ENCODE measurements at regions not wholly inside any gene's neighbourhood (a gene's known extent, or its start where the extent isn't known, plus 50 kb on each side); places are given as distances from the start of the nearest gene placed in this dataset.
A peak's percentile ranks its signal among the peaks of the same experiment; 100 is the strongest.

DNA sequence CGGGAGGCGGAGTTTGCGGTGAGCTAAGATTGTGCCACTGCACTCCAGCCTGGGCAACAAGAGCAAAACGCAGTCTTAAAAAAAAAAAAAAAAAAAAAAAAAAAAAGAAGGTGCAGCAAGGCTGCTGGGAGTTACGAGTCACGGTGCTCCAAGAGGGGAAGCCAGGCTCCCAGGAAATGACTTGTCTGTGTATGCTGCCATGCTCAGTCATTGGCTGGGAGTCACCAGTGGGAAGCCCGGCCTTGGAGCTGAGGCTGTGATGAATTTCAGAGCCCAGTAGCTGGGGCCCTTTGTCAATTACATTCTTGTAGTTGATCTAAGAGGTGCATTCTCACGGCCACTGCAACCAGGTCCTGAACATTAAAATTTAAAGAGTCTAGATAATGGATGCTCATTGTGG lies 1105.1 kb upstream of the TENM3 start:
- DNase-seq (no peak), ATAC-seq (no peak)
- TF ChIP-seq, protein P1, sequence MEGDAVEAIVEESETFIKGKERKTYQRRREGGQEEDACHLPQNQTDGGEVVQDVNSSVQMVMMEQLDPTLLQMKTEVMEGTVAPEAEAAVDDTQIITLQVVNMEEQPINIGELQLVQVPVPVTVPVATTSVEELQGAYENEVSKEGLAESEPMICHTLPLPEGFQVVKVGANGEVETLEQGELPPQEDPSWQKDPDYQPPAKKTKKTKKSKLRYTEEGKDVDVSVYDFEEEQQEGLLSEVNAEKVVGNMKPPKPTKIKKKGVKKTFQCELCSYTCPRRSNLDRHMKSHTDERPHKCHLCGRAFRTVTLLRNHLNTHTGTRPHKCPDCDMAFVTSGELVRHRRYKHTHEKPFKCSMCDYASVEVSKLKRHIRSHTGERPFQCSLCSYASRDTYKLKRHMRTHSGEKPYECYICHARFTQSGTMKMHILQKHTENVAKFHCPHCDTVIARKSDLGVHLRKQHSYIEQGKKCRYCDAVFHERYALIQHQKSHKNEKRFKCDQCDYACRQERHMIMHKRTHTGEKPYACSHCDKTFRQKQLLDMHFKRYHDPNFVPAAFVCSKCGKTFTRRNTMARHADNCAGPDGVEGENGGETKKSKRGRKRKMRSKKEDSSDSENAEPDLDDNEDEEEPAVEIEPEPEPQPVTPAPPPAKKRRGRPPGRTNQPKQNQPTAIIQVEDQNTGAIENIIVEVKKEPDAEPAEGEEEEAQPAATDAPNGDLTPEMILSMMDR (IDR thresholded peaks at IDR 0.05) = no peak
- TF ChIP-seq POLR2A (IDR thresholded peaks at IDR 0.05) = no peak
- H3K27ac ChIP-seq = no peak overlapping the region
- WGBS, 2 donors = 76 to 81% methylated on average over 8 of the region's 8 CpGs
- no peaks in the 10 kb centered on the region for H3K4me1 ChIP-seq
- H3K27me3 ChIP-seq = no peaks in the 10 kb centered on the region
- H3K9me3 ChIP-seq = no peaks in the 10 kb centered on the region
- intact Hi-C loops (cut with DNase I) = no loop called here
- H3K4me3 ChIP-seq = no peak overlapping the region
- no peaks in the 10 kb centered on the region for H3K36me3 ChIP-seq (replicated peaks in 1 of 2; ENCODE audit: insufficient read depth in 1 of 2, low read depth in 2 of 2)

DNA sequence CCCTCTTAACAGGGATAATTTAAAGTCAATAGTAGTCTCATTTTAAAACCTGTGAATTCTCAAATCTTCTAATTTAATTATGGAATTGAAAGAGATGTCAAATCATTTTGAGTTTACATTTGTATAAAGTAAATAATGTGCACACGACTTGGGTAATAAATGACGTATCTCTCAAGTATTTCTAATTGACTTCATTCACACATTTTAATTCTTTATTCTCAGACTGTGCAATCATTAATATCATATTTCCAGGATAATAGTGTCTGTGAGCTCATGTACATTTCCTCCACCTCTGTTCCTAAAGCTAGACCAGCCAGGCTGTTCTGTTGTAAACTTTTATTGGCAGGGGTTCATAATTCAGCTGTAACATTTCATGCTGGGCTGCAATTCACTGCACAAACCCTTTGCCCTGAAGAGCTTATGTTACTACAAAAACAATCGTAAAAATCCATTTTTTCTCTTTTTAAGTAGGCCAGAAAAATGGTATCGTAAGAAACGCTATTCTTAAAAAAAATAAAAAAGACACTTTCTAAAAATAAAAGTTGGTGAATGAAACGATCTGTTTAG lies 1103.1 kb upstream of the TENM3 start:
- H3K4me3 ChIP-seq = no peak overlapping the region
- no peak overlapping the region for H3K27ac ChIP-seq
- H3K27me3 ChIP-seq = no peaks in the 10 kb centered on the region
- intact Hi-C loops (cut with DNase I) = no loop called here
- TF ChIP-seq, protein P1 (IDR thresholded peaks at IDR 0.05) = no peak
- TF ChIP-seq POLR2A (IDR thresholded peaks at IDR 0.05) = no peak
- H3K9me3 ChIP-seq = no peaks in the 10 kb centered on the region
- no peak for DNase-seq
- 35 to 40% methylated on average over 6 of the region's 6 CpGs for WGBS, 2 donors
- no peaks in the 10 kb centered on the region for H3K36me3 ChIP-seq (replicated peaks in 1 of 2; ENCODE audit: insufficient read depth in 1 of 2, low read depth in 2 of 2)
- no peak for ATAC-seq
- no peaks in the 10 kb centered on the region for H3K4me1 ChIP-seq

DNA sequence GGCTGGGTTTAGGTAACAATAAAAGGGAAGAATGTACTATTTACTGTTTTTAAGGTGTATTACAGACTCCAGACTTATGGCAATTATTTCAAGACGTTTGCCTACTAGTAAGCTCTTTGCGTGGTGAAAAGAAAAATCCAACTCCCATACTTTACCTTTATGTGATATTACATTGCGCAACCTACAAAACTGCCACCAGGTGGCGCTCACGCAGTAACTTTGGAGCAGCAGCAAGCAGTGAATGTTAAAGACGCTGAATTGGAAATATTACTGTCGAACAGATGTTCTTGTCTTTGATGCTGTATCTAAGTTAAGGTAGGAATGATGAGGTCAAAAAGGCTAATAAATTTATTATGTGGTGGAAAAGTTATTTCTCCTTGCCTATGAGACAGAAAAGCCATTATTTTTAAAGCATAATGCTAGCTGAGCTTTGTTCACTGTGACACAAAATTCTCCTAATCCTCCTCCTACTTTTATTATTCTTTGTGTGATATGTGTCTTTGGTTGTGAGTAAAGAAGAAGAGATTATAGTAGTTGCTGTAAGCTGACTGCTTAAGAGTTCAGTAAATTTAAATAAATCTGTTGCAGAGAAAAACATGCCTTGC lies 1099.8 kb upstream of the TENM3 start:
- TF ChIP-seq, protein P1 (IDR thresholded peaks at IDR 0.05) = peak; percentile 74 to 92 (median 80)
- no peak for TF ChIP-seq POLR2A (IDR thresholded peaks at IDR 0.05)
- no peaks in the 10 kb centered on the region for H3K27me3 ChIP-seq
- no peaks in the 10 kb centered on the region for H3K9me3 ChIP-seq
- ATAC-seq (peak; percentile 75), DNase-seq (peak; percentile 75 to 84 (median 78))
- H3K36me3 ChIP-seq (replicated peaks in 1 of 2; ENCODE audit: insufficient read depth in 1 of 2, low read depth in 2 of 2) = no peaks in the 10 kb centered on the region
- WGBS, 2 donors = 1% methylated on average over 7 of the region's 7 CpGs
- intact Hi-C loops (cut with DNase I) = no loop called here
- H3K4me1 ChIP-seq = no peaks in the 10 kb centered on the region
- no peak overlapping the region for H3K27ac ChIP-seq
- H3K4me3 ChIP-seq = no peak overlapping the region

- Histone ChIP-seq H3K36me3 (replicated peaks in 1 of 2; ENCODE audit: insufficient read depth in 1 of 2, low read depth in 2 of 2) (no peaks in the 10 kb centered on the region), H3K27me3 (no peaks in the 10 kb centered on the region), H3K4me3 (no peak overlapping the region), H3K27ac (no peak overlapping the region), H3K9me3 (no peaks in the 10 kb centered on the region), H3K4me1 (no peaks in the 10 kb centered on the region)
- DNase-seq = no peak
- ATAC-seq = no peak
- TF ChIP-seq POLR2A (IDR thresholded peaks at IDR 0.05) = no peak
- TF ChIP-seq, protein P1 (IDR thresholded peaks at IDR 0.05) = no peak
- intact Hi-C loops (cut with DNase I) = loop anchor here (5.0 kb wide), 1 partner anchor 386 kb away; no protein-coding TSS in a partner anchor
- WGBS, 2 donors = 58 to 71% methylated on average over 1 of the region's 1 CpG
These were observed 1097.2 kb upstream of the TENM3 start for GRCh38 chr4:181146051-181146450.
